ENCODE measurements at regions not wholly inside any gene's neighbourhood (a gene's known extent, or its start where the extent isn't known, plus 50 kb on each side); places are given as distances from the start of the nearest gene placed in this dataset.

GRCh38 chr12:43109631-43110345, 442.2 kb downstream of the ADAMTS20 start:
- no peak for TF ChIP-seq CTCF (IDR thresholded peaks at IDR 0.05)
- TF ChIP-seq POLR2A (IDR thresholded peaks at IDR 0.05): no peak

Measured in adrenal gland (tissue), 5 donors.